Neural cell (in vitro differentiated cells): ENCODE measurements at regions not wholly inside any gene's neighbourhood (a gene's known extent, or its start where the extent isn't known, plus 50 kb on each side); places are given as distances from the start of the nearest gene placed in this dataset.

Experiments
- H2AFZ ChIP-seq: fragments of 200-600, 300-800 bp; sonication (generic), shearing (Covaris generic); 2 replicates; pipeline ENCODE4 v1.6.0; 2014; ENCODE audit warnings: low read depth, mild to moderate bottlenecking, antibody characterized with exemption, low read length, moderate library complexity
- H3F3A ChIP-seq: fragments of 200-600 bp; shearing (Covaris generic); 2 replicates; pipeline ENCODE4 v1.6.1; 2016; ENCODE audit warnings: mild to moderate bottlenecking, moderate library complexity, mixed read lengths, antibody characterized with exemption, low read length; ENCODE audit not compliant: insufficient read depth, poor library complexity, severe bottlenecking
- H3K27ac ChIP-seq: fragments of 200-600, 300-800 bp; sonication (generic), shearing (Covaris generic); 2 replicates; pipeline ENCODE4 v1.5.1; 2014; ENCODE audit warnings: mild to moderate bottlenecking, low read length, moderate library complexity
- H3K27me3 ChIP-seq: fragments of 300-800, 200-600 bp; sonication (generic), shearing (Covaris generic); 2 replicates; pipeline ENCODE4 v1.6.0; 2014; ENCODE audit warnings: mild to moderate bottlenecking, low read depth, low read length, moderate library complexity; ENCODE audit not compliant: insufficient read depth
- H3K36me3 ChIP-seq: fragments of 300-800, 200-600 bp; sonication (generic), shearing (Covaris generic); 2 replicates; pipeline ENCODE4 v1.5.1; 2014; ENCODE audit warnings: mild to moderate bottlenecking, antibody characterized with exemption, low read length, moderate library complexity; ENCODE audit not compliant: insufficient read depth
- H3K4me2 ChIP-seq: fragments of 300-800, 200-600 bp; sonication (generic), shearing (Covaris generic); 2 replicates; pipeline ENCODE4 v1.6.0; 2014; ENCODE audit warnings: mild to moderate bottlenecking, low read length
- H3K4me3 ChIP-seq: fragments of 300-800, 200-600 bp; sonication (generic), shearing (Covaris generic); 2 replicates; pipeline ENCODE4 v1.5.1; 2014; ENCODE audit warnings: mild to moderate bottlenecking, low read length, moderate library complexity
- H3K79me2 ChIP-seq: fragments of 200-600 bp; shearing (Covaris generic); replicated peaks from 2 replicates; pipeline ENCODE4 v1.6.0; 2014; ENCODE audit warnings: mild to moderate bottlenecking, low read length, moderate library complexity; ENCODE audit not compliant: insufficient read depth
- H3K9ac ChIP-seq: fragments of 300-800, 200-600 bp; sonication (generic), shearing (Covaris generic); 2 replicates; pipeline ENCODE4 v1.6.1; 2016; ENCODE audit warnings: mild to moderate bottlenecking, low read length, mixed read lengths
- H3K9me2 ChIP-seq: fragments of 200-600 bp; shearing (Covaris generic); 2 replicates; pipeline ENCODE4 v1.6.1; 2016; ENCODE audit warnings: mild to moderate bottlenecking, low read length, mixed read lengths; ENCODE audit not compliant: insufficient read depth
- H3K9me3 ChIP-seq: fragments of 200-600, 300-800 bp; sonication (generic), shearing (Covaris generic); 2 replicates; pipeline ENCODE4 v1.6.1; 2016; ENCODE audit warnings: mild to moderate bottlenecking, mixed run types, low read length, moderate library complexity, mixed read lengths
- H4K20me1 ChIP-seq: fragments of 200-600 bp; shearing (Covaris generic); 2 replicates; pipeline ENCODE4 v1.6.1; 2016; ENCODE audit warnings: mild to moderate bottlenecking, mixed run types; ENCODE audit not compliant: insufficient read depth
- EP300 ChIP-seq: fragments of 450-650 bp; conservative IDR thresholded peaks from 2 replicates; pipeline ENCODE4 v1.6.1; 2014; ENCODE audit warnings: antibody characterized with exemption, mild to moderate bottlenecking, moderate library complexity; ENCODE audit not compliant: poor library complexity, severe bottlenecking
- EZH2 ChIP-seq: fragments of 200-600, 300-800 bp; shearing (Covaris generic), sonication (generic); IDR thresholded peaks from 2 replicates; pipeline ENCODE4 v1.6.1; 2014; ENCODE audit warnings: antibody characterized with exemption, low read length, borderline replicate concordance, mild to moderate bottlenecking; ENCODE audit not compliant: insufficient read depth, poor library complexity, severe bottlenecking
- MXI1 ChIP-seq: fragments of 450-650 bp; conservative IDR thresholded peaks from 2 replicates; pipeline ENCODE4 v1.6.1; 2014; ENCODE audit warnings: antibody characterized with exemption, mild to moderate bottlenecking; ENCODE audit not compliant: poor library complexity, severe bottlenecking
- POLR2AphosphoS5 ChIP-seq: IDR thresholded peaks from 2 replicates; pipeline ENCODE4 v1.6.1; 2012
- RAD21 ChIP-seq: fragments of 450-650 bp; conservative IDR thresholded peaks from 2 replicates; pipeline ENCODE4 v1.6.1; 2014; ENCODE audit warnings: antibody characterized with exemption, mild to moderate bottlenecking, moderate library complexity
- SMC3 ChIP-seq: fragments of 450-650 bp; conservative IDR thresholded peaks from 2 replicates; pipeline ENCODE4 v1.6.1; 2014; ENCODE audit warnings: antibody characterized with exemption, mild to moderate bottlenecking, moderate library complexity; ENCODE audit not compliant: poor library complexity
- TAF1 ChIP-seq: IDR thresholded peaks from 2 replicates; pipeline ENCODE4 v1.6.1; 2012; ENCODE audit warnings: low read depth
- TF ChIP-seq, protein P1 (sequence below): IDR thresholded peaks from 2 replicates; pipeline ENCODE4 v1.6.1; 2012; ENCODE audit warnings: borderline replicate concordance
- TF ChIP-seq, protein P2 (sequence below): fragments of 450-650 bp; IDR thresholded peaks from 2 replicates; pipeline ENCODE4 v1.5.1; 2014; ENCODE audit warnings: antibody characterized with exemption, mild to moderate bottlenecking, moderate library complexity; ENCODE audit not compliant: poor library complexity, severe bottlenecking

DNA sequence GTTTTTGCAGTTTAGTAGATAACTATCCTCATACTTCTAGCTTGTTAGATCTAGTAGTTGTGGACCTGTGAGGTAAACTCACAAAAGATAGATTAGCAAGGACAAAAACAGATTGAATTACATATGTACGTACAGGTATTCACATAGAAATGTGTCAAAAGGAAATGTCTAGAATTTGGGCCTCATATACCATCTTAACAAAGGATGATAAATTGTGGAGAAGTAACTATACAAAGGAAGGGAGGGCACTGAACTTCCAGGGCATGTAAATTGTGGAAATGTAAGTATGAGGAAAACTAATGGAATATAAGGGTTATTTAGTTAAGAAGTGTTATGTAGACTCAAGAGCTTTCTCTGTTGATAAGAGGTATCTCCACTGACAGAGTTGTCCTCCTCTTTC is 477.3 kb downstream of the KCNJ2 start:
- Histone ChIP-seq H4K20me1 (no peaks in the 10 kb centered on the region), H3K79me2 (no peaks in the 10 kb centered on the region), H3K4me3 (no peak overlapping the region), H2AFZ (no peak overlapping the region), H3K9ac (no peak overlapping the region), H3K4me2 (no peak overlapping the region), H3K27me3 (no peaks in the 10 kb centered on the region), H3F3A (no peaks in the 10 kb centered on the region), H3K27ac (no peak overlapping the region), H3K36me3 (no peaks in the 10 kb centered on the region), H3K9me3 (peaks cover 6% of the 10 kb centered on the region), H3K9me2 (no peaks in the 10 kb centered on the region)
- TF ChIP-seq, protein P1, sequence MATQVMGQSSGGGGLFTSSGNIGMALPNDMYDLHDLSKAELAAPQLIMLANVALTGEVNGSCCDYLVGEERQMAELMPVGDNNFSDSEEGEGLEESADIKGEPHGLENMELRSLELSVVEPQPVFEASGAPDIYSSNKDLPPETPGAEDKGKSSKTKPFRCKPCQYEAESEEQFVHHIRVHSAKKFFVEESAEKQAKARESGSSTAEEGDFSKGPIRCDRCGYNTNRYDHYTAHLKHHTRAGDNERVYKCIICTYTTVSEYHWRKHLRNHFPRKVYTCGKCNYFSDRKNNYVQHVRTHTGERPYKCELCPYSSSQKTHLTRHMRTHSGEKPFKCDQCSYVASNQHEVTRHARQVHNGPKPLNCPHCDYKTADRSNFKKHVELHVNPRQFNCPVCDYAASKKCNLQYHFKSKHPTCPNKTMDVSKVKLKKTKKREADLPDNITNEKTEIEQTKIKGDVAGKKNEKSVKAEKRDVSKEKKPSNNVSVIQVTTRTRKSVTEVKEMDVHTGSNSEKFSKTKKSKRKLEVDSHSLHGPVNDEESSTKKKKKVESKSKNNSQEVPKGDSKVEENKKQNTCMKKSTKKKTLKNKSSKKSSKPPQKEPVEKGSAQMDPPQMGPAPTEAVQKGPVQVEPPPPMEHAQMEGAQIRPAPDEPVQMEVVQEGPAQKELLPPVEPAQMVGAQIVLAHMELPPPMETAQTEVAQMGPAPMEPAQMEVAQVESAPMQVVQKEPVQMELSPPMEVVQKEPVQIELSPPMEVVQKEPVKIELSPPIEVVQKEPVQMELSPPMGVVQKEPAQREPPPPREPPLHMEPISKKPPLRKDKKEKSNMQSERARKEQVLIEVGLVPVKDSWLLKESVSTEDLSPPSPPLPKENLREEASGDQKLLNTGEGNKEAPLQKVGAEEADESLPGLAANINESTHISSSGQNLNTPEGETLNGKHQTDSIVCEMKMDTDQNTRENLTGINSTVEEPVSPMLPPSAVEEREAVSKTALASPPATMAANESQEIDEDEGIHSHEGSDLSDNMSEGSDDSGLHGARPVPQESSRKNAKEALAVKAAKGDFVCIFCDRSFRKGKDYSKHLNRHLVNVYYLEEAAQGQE = no peak
- TF ChIP-seq RAD21 = no peak
- TF ChIP-seq EP300 = no peak
- TF ChIP-seq POLR2AphosphoS5 = no peak
- TF ChIP-seq, protein P2, sequence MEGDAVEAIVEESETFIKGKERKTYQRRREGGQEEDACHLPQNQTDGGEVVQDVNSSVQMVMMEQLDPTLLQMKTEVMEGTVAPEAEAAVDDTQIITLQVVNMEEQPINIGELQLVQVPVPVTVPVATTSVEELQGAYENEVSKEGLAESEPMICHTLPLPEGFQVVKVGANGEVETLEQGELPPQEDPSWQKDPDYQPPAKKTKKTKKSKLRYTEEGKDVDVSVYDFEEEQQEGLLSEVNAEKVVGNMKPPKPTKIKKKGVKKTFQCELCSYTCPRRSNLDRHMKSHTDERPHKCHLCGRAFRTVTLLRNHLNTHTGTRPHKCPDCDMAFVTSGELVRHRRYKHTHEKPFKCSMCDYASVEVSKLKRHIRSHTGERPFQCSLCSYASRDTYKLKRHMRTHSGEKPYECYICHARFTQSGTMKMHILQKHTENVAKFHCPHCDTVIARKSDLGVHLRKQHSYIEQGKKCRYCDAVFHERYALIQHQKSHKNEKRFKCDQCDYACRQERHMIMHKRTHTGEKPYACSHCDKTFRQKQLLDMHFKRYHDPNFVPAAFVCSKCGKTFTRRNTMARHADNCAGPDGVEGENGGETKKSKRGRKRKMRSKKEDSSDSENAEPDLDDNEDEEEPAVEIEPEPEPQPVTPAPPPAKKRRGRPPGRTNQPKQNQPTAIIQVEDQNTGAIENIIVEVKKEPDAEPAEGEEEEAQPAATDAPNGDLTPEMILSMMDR = no peak
- TF ChIP-seq MXI1 = no peak
- TF ChIP-seq SMC3 = no peak
- no peak for TF ChIP-seq EZH2
- TF ChIP-seq TAF1 = no peak

DNA sequence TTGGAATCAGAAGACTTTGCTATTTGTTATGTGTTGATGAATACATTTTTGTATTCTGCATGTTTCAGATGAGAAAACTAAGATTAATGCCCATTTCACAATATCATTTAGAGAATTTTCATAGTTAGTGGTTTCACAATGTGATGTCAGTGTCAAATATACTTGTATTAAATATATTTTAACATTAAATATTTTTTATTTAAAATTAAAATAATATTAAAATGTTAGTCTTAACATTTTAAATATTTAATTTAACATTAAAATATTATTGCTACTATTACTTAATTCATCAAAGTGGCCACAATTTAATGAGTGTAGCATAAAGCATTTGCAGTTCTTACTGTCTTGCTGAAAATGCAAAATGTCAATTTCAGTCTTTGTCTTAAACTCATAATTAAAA is 478.8 kb downstream of the KCNJ2 start:
- TF ChIP-seq EP300 = no peak
- no peak for TF ChIP-seq EZH2
- TF ChIP-seq, protein P2 = no peak
- TF ChIP-seq RAD21 = no peak
- TF ChIP-seq, protein P1 = no peak
- no peak for TF ChIP-seq POLR2AphosphoS5
- TF ChIP-seq SMC3 = no peak

More for the DNA sequence above, 478.8 kb downstream of the KCNJ2 start:
- no peaks in the 10 kb centered on the region for H3K36me3 ChIP-seq
- H3K9me3 ChIP-seq = peaks cover 6% of the 10 kb centered on the region
- no peaks in the 10 kb centered on the region for H3F3A ChIP-seq
- no peak overlapping the region for H3K4me3 ChIP-seq
- H4K20me1 ChIP-seq = no peaks in the 10 kb centered on the region
- no peaks in the 10 kb centered on the region for H3K27me3 ChIP-seq
- H3K9ac ChIP-seq = no peak overlapping the region
- no peak overlapping the region for H3K27ac ChIP-seq
- H2AFZ ChIP-seq = no peak overlapping the region
- H3K4me2 ChIP-seq = no peak overlapping the region
- H3K79me2 ChIP-seq = no peaks in the 10 kb centered on the region
- no peaks in the 10 kb centered on the region for H3K9me2 ChIP-seq
